Fibroblast of lung (primary cell): ENCODE measurements at regions not wholly inside any gene's neighbourhood (a gene's known extent, or its start where the extent isn't known, plus 50 kb on each side); places are given as distances from the start of the nearest gene placed in this dataset.
"Not testable (repeated sequence)": the region's sequence is repeated elsewhere in the genome, so short reads cannot be mapped to it uniquely, and the experiment has no call there.

Experiments
- CTCF ChIP-seq, 2 donors: IDR thresholded peaks in 1 of 2; conservative IDR thresholded peaks in 1 of 2; 1 replicate in 1 of 2; 2 replicates in 1 of 2; pipeline ENCODE4 v1.5.1; 2011 to 2012; ENCODE audit warnings: low read length in 2 of 2, control low read depth in 1 of 2, inconsistent platforms in 1 of 2, low read depth in 1 of 2, mild to moderate bottlenecking in 1 of 2
- EZH2 ChIP-seq: IDR thresholded peaks from 2 replicates; pipeline ENCODE4 v1.5.1; 2012; ENCODE audit warnings: low read length, control low read depth, mild to moderate bottlenecking; ENCODE audit errors: missing control alignments

GRCh38 chr6:150147-150546 is 142.1 kb upstream of the DUSP22 start:
- TF ChIP-seq CTCF (conservative IDR thresholded peaks at IDR 0.05 in 1 of 2, IDR thresholded peaks at IDR 0.05 in 1 of 2; ENCODE audit: low read depth in 1 of 2, low read length in 2 of 2); EZH2: not testable (repeated sequence)
